Stimulated activated naive CD8-positive, alpha-beta T cell treated with anti-CD3 and anti-CD28 coated beads, Interleukin-15, amount 100 ng/mL, for 72 hours (primary cell): ENCODE measurements at regions not wholly inside any gene's neighbourhood (a gene's known extent, or its start where the extent isn't known, plus 50 kb on each side); places are given as distances from the start of the nearest gene placed in this dataset.
A peak's percentile ranks its signal among the peaks of the same experiment; 100 is the strongest.
"Not testable (repeated sequence)": the region's sequence is repeated elsewhere in the genome, so short reads cannot be mapped to it uniquely, and the experiment has no call there.

Experiments used
- ATAC-seq: fragments of 150-1000 bp; cut with Tn5 transposase; 2 replicates; pipeline ENCODE4 v1.10.0; 2021; ENCODE audit warnings: mild to moderate bottlenecking, moderate library complexity
- DNase-seq, 2 donors: peaks; one replicate each; pipeline ENCODE4 v3.0.0; 2021 to 2022
- H3K27ac Mint-ChIP-seq, 2 donors: one replicate each; pipeline ENCODE4 v1.8.0; 2022; ENCODE audit warnings: mild to moderate bottlenecking in 2 of 2, mixed read lengths in 2 of 2, moderate library complexity in 2 of 2
- H3K27me3 Mint-ChIP-seq: one replicate; pipeline ENCODE4 v1.8.0; 2022; ENCODE audit warnings: mixed read lengths
- H3K4me1 Mint-ChIP-seq: one replicate; pipeline ENCODE4 v1.8.0; 2022; ENCODE audit warnings: mild to moderate bottlenecking, mixed read lengths
- H3K4me3 Mint-ChIP-seq, 2 donors: one replicate each; pipeline ENCODE4 v1.8.0; 2022; ENCODE audit warnings: mild to moderate bottlenecking in 2 of 2, mixed read lengths in 2 of 2, moderate library complexity in 1 of 2
- H3K9me3 Mint-ChIP-seq, 2 donors: one replicate each; pipeline ENCODE4 v1.8.0; 2022; ENCODE audit warnings: mixed read lengths in 2 of 2

DNA sequence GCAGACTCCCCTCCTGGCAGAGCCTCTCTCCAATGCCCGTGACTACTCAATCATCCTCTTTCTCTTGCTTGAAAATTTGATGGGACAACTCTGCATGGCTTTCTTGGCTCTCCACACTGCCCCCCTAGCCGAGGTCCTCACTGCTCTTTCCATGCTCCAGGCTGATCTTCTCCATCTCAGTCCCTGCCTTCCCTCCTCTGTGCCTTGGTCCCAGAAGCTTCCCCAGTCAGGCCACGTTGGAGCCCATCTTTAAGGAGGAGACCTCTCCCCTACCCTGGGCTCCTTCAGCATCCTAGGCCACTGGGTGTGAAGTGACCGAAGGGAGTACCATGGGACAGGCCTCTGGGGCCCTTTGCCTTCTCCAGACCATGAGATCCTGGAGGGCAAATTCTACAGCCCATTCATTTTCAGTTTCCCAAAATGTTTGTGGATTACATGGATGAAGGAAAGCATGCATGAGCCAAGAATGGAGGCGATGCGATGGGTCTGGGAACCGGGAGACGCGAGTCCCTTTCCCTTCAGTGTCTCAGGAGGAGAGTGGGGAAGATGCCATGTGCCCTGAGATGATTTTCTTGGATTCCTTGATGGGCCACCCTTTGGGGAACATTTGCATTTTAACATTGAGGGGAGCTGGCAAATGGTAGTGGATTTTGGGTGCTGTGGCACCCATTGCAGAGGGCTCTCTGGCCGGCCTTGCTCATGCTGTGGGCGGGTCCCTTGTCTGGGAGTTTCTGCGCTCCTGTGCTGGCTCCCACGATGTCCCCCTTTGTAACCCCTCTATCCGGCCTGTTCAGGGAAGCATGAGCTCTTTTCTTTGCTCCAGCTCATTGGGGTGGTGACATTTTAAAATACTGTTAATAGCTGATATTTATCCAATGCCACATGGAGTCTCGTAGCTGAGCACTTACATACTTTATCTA lies 376.6 kb downstream of the RPS24 start:
- H3K4me3 Mint-ChIP-seq: no peak overlapping the region

DNA sequence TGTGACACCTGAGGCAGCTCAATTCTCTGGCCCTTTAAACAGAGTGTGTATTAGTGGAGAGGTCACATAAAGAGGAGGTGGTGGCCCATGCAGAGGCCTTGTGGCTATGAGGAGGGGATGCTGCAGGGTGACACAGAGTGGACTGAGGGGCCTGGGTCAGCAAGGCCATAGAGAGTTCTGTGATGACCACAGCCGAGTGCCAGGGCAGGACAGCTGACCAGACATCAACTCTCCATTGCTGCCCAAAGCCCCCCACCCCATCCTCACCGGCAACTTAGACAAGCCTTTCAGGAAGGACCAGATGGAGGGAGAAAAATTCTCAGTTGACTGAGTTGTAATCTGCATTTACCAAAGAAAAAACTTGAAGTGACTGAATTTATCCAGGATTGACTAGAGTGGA lies 378.1 kb downstream of the RPS24 start:
- no peak for DNase-seq
- no peak overlapping the region for H3K4me3 Mint-ChIP-seq
- peaks cover 6% of the 10 kb centered on the region for H3K27me3 Mint-ChIP-seq
- no peak overlapping the region for H3K27ac Mint-ChIP-seq
- ATAC-seq: no peak
- H3K4me1 Mint-ChIP-seq: peaks cover 5% of the 10 kb centered on the region
- H3K9me3 Mint-ChIP-seq: no peaks in the 10 kb centered on the region

More for the DNA sequence above, 376.6 kb downstream of the RPS24 start:
- ATAC-seq: no peak
- H3K9me3 Mint-ChIP-seq: no peaks in the 10 kb centered on the region
- no peak for DNase-seq
- H3K4me1 Mint-ChIP-seq: peaks cover 9% of the 10 kb centered on the region
- peak overlapping the region in 1 of 2 donors; percentile 35 for H3K27ac Mint-ChIP-seq
- H3K27me3 Mint-ChIP-seq: peaks cover 20% of the 10 kb centered on the region

DNA sequence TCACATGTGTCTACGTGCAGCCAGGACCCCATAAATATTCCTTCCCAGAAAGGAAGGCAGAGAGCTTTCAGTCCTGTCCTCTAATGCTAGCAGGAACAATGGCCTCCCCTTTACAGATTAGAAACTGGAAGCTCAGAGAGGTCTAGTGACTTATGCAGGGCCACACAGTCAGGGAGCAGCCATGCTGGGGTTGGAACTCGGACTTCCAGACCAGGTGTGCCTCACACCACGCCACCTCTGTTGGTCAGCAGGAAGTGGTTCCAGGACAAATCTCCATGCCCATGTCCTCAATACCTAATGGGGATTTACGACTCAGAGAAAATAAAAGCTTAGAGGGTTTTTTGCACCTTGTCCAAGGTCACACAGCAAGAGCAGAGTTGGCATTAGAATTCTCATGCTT lies 378.9 kb downstream of the RPS24 start:
- Mint-ChIP-seq H3K9me3 (no peaks in the 10 kb centered on the region), H3K27me3 (no peaks in the 10 kb centered on the region), H3K4me3 (no peak overlapping the region), H3K4me1 (no peaks in the 10 kb centered on the region), H3K27ac (no peak overlapping the region)
- ATAC-seq (no peak), DNase-seq (no peak)

DNA sequence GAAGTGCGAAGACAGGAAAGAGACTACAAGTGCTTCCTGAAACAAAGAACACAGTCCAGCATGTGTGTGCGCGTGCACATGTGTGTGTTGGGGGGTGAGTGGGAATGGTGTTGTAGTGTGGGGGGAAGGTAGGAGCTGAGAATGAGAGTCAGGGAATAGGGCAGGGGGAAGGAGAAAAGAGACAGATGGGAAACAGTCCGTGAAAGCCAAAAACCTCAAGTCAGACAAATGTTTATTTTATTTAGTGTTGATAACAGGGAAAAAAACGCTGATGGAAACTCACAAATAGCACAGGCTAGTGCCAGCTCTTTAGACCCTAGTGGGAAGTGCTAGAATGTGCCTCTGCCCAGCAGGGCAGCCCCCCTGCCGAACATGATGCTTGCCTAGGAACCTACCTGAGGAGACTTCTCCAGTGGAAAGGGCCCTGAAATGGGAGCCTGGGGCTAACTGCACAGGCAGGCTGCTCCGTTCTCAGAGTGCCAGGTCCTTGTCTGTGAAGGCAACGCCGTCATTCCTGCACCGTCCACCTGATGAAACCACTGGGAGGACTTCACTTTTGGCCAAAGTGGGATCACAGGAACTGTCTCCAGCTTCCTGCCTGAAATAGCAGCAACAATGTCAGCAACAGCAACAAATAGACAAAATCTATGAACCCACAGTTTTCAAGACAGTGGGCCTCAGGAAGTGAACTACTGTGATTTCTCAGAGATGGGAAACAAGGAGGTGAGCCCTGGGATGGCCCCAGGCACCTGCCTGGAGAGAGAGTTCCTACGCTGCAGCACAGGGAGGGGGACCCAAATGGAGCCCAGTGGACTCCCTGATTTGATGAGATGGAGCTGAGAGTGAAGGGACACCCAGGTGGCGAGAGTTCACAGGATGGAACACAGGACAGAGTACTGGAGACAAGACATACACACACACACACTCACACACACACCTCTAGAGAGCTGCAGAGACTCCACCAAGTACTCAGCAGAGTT lies 379.7 kb downstream of the RPS24 start:
- Mint-ChIP-seq H3K27me3 (no peaks in the 10 kb centered on the region), H3K27ac (no peak overlapping the region), H3K4me1 (no peaks in the 10 kb centered on the region), H3K9me3 (no peaks in the 10 kb centered on the region), H3K4me3 (no peak overlapping the region)
- no peak for ATAC-seq
- DNase-seq: no peak

DNA sequence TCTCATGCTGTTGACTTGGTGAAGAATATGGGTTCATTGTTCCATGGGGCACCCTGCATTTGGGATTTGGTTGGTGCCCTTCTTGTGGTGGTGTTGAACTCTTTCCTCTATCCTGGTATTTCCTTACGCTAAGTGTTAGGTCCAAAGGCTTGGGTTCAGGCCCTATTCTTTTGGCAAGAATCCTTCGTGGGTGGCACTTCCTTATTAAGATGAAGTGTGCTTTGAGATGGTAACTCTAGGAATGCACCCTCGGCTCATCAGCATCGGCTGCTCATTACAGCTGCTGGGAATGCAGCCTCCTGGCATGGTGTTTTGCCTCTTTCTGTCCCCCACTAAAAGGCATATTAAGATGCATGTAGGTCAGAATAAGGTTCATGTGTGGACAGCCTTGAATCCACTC lies 380.7 kb downstream of the RPS24 start:
- Mint-ChIP-seq H3K9me3 (no peaks in the 10 kb centered on the region), H3K4me3 (no peak overlapping the region), H3K27ac (no peak overlapping the region), H3K27me3 (no peaks in the 10 kb centered on the region), H3K4me1 (no peaks in the 10 kb centered on the region)
- no peak for ATAC-seq
- no peak for DNase-seq

DNA sequence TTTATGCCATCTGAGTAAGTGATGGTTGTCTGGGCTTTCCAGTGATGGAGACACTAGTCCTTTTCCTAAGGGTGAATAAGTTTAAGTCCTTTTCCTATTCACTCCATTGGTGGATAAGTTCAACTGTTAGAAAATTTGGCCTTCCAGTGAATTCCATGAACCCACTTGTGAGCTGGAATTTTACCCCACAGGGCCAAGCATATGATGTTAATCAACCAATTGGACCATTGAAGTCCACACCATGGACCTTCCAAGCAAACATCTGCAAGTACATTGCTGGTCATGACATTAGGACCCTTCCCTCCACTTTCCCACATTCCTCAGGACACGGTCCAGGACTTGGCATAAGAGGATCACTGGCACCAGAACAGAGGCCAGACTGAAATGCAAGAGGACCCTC lies 381.4 kb downstream of the RPS24 start:
- ATAC-seq (no peak), DNase-seq (no peak)
- Mint-ChIP-seq H3K4me3 (no peak overlapping the region), H3K27me3 (no peaks in the 10 kb centered on the region), H3K27ac (no peak overlapping the region), H3K9me3 (no peaks in the 10 kb centered on the region), H3K4me1 (no peaks in the 10 kb centered on the region)

DNA sequence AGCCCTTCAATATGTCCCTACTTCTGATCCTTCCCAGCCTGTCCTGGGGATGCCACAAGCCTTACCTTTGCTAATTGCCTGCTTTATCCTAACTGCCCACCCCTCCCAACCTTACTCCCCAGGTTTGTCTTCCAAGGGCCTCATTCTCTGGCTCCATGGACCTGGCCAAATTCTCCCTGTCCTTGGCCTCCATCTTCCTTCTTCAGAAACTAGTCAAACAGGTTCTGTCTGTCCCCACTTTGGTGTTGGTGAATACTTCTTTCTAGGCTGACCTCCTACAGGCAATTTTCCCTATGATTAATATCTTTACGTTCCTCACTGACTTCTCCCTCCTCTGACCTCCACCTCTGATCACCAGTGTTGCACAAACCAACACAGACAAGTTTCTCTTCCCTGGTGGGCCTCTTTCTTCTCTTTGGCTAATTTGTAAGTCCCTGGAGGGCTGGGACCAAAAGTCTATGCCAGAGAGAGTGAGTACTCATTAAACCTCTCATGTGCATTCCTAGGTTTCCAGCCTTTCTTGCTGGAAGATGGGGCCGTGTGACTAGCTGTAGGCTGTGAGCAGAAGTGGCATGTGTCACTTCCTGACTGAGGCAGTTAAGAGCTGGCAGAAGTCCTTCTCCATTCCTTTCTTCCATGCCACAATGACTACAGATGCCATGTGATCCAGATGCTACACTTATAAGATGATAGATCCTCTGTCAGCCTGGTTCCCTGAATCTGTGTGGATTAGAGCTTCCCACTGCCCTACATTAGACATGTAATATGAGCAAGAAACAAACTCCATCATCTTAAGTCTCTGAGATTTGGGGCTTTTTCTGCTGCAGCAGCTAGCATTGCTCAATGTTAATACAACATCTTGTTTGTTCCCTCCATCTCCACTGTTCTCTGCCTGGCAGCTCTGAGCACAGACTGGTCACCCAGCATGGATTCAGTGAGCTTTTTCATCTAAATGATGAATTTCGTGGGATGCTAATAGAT lies 382.7 kb downstream of the RPS24 start:
- Mint-ChIP-seq H3K27me3 (no peaks in the 10 kb centered on the region), H3K4me3 (no peak overlapping the region), H3K27ac (peak overlapping the region in 1 of 2 donors; percentile 0), H3K9me3 (no peaks in the 10 kb centered on the region), H3K4me1 (no peaks in the 10 kb centered on the region)
- no peak for DNase-seq
- no peak for ATAC-seq

DNA sequence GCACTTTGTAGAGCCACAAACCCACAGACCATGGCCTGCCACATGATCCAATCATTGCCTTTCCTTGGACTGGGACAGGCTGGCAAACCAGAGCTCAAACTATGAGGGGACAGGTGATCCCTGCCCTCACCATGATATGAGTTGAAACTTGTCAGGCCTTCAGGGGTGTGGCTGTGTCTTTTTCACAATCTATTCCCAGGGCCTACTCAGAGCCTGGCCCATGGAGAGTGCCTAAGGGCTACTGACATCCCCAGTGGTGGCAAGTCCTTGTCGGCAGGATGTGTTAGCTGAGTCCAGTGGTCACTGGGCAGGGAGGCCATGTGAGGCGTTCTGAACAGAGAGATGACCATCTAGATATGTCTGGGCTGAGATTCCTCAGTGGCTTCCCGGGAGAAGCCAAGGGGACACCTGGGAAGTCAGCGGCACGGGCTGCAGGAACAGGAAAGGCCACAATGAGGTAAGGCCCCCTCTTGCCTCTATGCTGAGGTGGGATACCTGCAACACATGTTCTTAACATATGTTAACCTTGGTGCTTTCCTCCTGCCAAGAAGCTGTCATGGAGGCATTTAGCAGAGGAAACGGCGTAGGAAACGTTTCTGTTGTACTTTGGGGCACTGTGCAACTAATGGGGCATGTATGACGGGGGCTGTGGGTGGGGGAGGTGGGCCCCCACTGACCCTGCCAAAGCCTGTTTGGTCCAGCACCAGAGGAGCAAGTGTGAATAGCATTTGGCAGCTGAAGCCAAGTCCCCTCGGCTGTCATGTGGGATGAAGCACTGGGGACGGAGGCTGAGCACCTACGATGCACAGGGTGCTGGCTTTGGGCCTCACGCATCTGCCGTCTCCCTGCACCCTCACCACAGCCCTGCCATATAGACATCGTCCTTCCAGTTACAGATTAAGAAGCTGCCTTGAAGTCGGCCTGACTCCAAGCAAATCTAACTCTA lies 384.0 kb downstream of the RPS24 start:
- Mint-ChIP-seq H3K4me3 (no peak overlapping the region), H3K9me3 (no peaks in the 10 kb centered on the region), H3K27ac (no peak overlapping the region), H3K27me3 (no peaks in the 10 kb centered on the region), H3K4me1 (no peaks in the 10 kb centered on the region)
- DNase-seq (no peak), ATAC-seq (no peak)

DNA sequence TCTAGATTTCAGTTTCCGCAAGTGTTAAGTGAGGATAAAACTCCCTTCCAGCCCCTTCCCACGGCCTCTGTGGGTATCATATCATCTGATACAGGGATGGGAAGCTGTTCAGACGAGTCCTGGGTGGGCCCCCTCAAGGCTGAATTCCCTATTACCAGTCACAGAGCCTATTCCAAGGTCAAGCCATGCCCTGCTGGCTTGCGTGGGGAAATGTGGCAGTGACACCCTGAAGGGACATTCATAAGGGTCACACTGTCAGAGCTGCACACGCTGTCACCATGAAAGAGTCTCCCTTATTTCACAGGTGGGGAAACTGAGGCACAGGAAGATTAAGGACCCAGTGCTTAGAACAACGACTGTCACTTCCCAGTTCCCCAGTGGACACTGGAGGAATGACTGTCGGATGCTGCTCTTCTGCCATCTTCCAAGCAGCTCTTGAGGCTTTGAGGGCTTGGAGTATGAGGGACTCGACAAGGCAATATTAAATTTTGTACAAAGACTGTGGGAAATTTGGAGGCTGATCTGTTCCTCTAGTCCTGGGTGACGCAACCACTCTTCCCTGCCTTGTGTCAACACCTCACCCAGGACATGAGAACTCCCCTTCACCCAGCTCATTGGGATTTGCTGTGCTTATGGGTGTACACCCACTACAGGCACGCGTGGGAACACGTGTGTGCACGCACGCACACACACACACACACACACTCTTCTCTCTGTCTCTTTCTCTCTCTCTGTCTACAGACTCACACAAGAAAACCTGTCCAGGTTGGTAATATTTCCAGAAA lies 386.0 kb downstream of the RPS24 start:
- H3K9me3 Mint-ChIP-seq: no peaks in the 10 kb centered on the region
- ATAC-seq (no peak), DNase-seq (no peak)
- H3K4me3 Mint-ChIP-seq: no peak overlapping the region
- H3K27ac Mint-ChIP-seq: no peak overlapping the region
- no peaks in the 10 kb centered on the region for H3K4me1 Mint-ChIP-seq
- H3K27me3 Mint-ChIP-seq: no peaks in the 10 kb centered on the region

DNA sequence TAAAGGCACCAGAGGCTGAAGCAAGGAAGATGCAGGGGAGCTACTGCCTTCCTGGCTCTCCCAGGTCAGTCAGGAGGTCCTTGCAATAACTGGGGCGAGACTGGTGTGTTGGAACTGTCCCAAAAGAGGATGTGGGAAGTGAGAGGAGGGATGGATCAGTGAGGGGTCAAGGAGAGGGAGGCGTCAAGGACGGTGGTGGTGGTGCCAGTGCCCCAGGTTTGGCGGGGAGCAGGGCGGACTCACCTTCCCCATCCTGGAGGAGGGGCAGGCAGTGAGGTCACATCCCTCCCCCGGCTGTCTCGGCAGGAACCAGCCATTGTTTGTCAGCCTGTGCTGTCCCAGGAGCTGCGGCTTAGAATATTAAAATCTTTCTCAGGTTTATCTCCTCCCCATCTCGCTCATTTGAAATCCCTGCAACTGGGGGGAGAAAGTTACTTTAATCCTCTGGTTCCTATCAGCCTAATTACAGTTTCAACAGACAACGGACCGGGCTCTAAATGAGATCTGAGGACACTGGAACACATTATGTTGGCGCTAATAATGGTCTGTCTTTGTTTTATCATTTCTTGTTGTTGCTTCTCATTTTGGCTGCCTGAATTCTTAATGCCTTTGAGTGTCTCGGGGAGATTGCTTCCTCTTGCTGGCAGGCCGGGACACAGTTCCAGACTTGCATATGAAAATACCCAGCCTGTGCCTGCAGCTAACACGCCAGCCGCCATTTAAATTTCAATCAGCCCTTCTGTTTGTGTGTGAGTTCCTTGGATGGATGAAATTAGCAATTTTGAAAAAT lies 387.5 kb downstream of the RPS24 start:
- no peak overlapping the region for H3K4me3 Mint-ChIP-seq
- no peak for ATAC-seq
- no peaks in the 10 kb centered on the region for H3K4me1 Mint-ChIP-seq
- no peak for DNase-seq
- H3K27me3 Mint-ChIP-seq: no peaks in the 10 kb centered on the region
- no peak overlapping the region for H3K27ac Mint-ChIP-seq
- H3K9me3 Mint-ChIP-seq: peaks cover 0 to 8% of the 10 kb centered on the region in 2 donors

DNA sequence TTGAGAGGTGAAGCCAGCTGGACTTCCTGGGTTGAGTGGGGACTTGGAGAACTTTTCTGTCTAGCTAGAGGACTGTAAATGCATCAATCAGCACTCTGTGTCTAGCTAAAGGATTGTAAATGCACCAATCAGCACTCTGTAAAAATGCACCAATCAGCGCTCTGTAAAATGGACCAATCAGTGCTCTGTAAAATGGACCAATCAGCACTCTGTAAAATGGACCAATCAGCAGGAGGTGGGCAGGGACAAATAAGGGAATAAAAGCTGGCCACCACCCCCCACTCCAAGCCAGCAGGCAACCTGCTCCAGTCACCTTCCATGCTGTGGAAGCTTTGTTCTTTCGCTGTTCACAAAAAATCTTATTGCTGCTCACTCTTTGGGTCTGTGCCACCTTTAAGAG lies 390.4 kb downstream of the RPS24 start:
- not testable (repeated sequence) for H3K27ac Mint-ChIP-seq, ATAC-seq, H3K4me1 Mint-ChIP-seq, DNase-seq, H3K27me3 Mint-ChIP-seq, H3K4me3 Mint-ChIP-seq
- peaks cover 4 to 11% of the 10 kb centered on the region in 2 donors for H3K9me3 Mint-ChIP-seq

DNA sequence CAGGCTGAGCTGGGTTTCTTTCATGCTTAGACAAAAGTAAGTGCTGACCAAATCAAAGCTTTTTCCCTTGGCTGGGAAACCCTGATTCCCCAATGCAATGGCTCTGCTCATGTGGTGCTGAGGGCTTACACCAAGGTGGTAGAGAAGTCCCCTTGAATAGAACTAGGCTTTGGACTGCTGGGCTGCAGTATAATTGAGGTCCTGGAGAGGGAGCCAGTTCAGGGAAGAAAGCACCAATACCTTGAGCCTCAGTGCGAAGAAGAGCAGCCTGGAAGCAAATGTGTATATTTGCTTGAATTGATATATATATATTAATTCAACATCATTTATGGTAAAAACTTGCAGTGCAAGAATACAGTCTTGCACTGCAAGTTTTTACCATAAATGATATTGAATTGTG lies 391.1 kb downstream of the RPS24 start:
- H3K27me3 Mint-ChIP-seq: peaks cover 11% of the 10 kb centered on the region
- H3K9me3 Mint-ChIP-seq: peaks cover 10 to 16% of the 10 kb centered on the region in 2 donors
- ATAC-seq: no peak
- H3K4me1 Mint-ChIP-seq: no peaks in the 10 kb centered on the region
- no peak overlapping the region for H3K27ac Mint-ChIP-seq
- no peak for DNase-seq
- no peak overlapping the region for H3K4me3 Mint-ChIP-seq

DNA sequence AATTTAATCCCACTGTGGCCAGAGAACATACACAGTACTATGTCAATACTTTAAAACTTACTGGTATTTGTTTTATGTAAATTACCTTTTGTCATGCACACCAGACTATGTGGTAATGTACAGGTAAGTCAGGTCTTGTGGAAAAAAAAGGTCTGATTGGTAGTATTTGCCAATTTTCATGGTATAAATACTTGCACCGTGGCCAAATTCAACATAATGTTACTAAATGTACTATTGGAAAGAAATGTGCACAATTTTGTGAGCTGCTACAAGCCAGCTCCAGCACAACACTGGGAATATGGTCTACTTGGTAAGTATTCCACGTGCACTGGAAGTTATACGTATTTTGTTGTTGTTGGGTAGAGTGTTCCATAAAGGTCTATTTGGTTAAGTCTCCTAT lies 392.5 kb downstream of the RPS24 start:
- no peak overlapping the region for H3K4me3 Mint-ChIP-seq
- no peak for ATAC-seq
- DNase-seq: no peak
- peaks cover 13% of the 10 kb centered on the region for H3K27me3 Mint-ChIP-seq
- H3K27ac Mint-ChIP-seq: no peak overlapping the region
- no peaks in the 10 kb centered on the region for H3K4me1 Mint-ChIP-seq
- peaks cover 11 to 16% of the 10 kb centered on the region in 2 donors for H3K9me3 Mint-ChIP-seq
